Endothelial cell of umbilical vein (primary cell): ENCODE measurements at regions not wholly inside any gene's neighbourhood (a gene's known extent, or its start where the extent isn't known, plus 50 kb on each side); places are given as distances from the start of the nearest gene placed in this dataset.

ENCODE experiments used
- BruUV-seq: library from RNA; stranded (reverse); fragments of 400-500 nt; replicated peaks from 2 replicates; lab custom pipeline; 2021; lab: Mats Ljungman, UMichigan
- CTCF ChIA-PET: fragments of 300-600, 350-600 bp; sonication (Branson Sonifier 250); formaldehyde crosslinking; loops from one replicate; lab custom pipeline; 2021; ENCODE audit warnings: antibody characterized with exemption, inconsistent platforms; lab: Charles Lee
- POLR2A ChIA-PET: fragments of 300-600, 350-600 bp; sonication (Branson Sonifier 250); formaldehyde crosslinking; loops from one replicate; lab custom pipeline; 2021; ENCODE audit warnings: antibody characterized with exemption, inconsistent platforms; lab: Charles Lee
- DNase-seq: peaks from one replicate; pipeline ENCODE4 v3.0.0-alpha.2; 2011; ENCODE audit warnings: low read depth, low spot score
- FAIRE-seq: peaks from 2 replicates; lab custom pipeline; 2011; peaks lifted over from hg19 to GRCh38; lab: Jason Lieb, UNC
- H2AFZ ChIP-seq: 2 replicates; pipeline ENCODE4 v1.6.0; 2012; ENCODE audit warnings: low read depth, low read length, control low read depth, inconsistent platforms
- H3K27ac ChIP-seq: 2 replicates; pipeline ENCODE4 v1.5.1; 2011; ENCODE audit warnings: low read depth, mild to moderate bottlenecking, control low read depth, low read length, moderate library complexity; ENCODE audit not compliant: insufficient read depth
- H3K27me3 ChIP-seq, 2 experiments: 2 replicates each; pipeline versions ENCODE4 v1.6.0 to v1.6.1; 2011; ENCODE audit warnings: low read length in 2 of 2, mixed read lengths in 1 of 2; ENCODE audit not compliant: control insufficient read depth in 2 of 2, insufficient read depth in 2 of 2
- H3K36me3 ChIP-seq, 2 experiments: 2 replicates in 1 of 2; 3 replicates in 1 of 2; pipeline ENCODE4 v1.5.1; 2011; ENCODE audit warnings: low read length in 2 of 2, mild to moderate bottlenecking in 1 of 2, moderate library complexity in 1 of 2; ENCODE audit not compliant: control insufficient read depth in 2 of 2, insufficient read depth in 2 of 2; ENCODE audit errors: extremely low read depth in 1 of 2
- H3K4me1 ChIP-seq: 3 replicates; pipeline ENCODE4 v1.5.1; 2011; ENCODE audit warnings: mild to moderate bottlenecking, low read length; ENCODE audit not compliant: control insufficient read depth, insufficient read depth; ENCODE audit errors: extremely low read depth
- H3K4me2 ChIP-seq: 2 replicates; pipeline ENCODE4 v1.6.1; 2011; ENCODE audit warnings: low read length, control low read depth, mixed read lengths; ENCODE audit not compliant: insufficient read depth
- H3K4me3 ChIP-seq, 3 experiments: fragments of 200-600 bp in 1 of 3; sonication (generic), shearing (Covaris generic) in 1 of 3; replicated peaks in 1 of 3; 2 replicates each; pipeline ENCODE4 v1.5.1; 2011 to 2016; ENCODE audit warnings: control low read depth in 3 of 3, low read length in 3 of 3, mild to moderate bottlenecking in 2 of 3, inconsistent platforms in 1 of 3, low read depth in 1 of 3, moderate library complexity in 1 of 3; ENCODE audit not compliant: insufficient read depth in 1 of 3
- H3K79me2 ChIP-seq: 2 replicates; pipeline ENCODE4 v1.6.0; 2012; ENCODE audit warnings: low read length, inconsistent platforms; ENCODE audit not compliant: control insufficient read depth, insufficient read depth
- H3K9ac ChIP-seq: replicated peaks from 2 replicates; pipeline ENCODE3; 2011; ENCODE audit warnings: low read length, control low read depth; ENCODE audit not compliant: insufficient read depth; ENCODE audit errors: extremely low read depth
- H3K9me1 ChIP-seq: replicated peaks from 3 replicates; pipeline ENCODE4 v1.6.0; 2011; ENCODE audit warnings: mild to moderate bottlenecking, low read length; ENCODE audit not compliant: control insufficient read depth, insufficient read depth; ENCODE audit errors: extremely low read depth
- H3K9me3 ChIP-seq: replicated peaks from 2 replicates; pipeline ENCODE4 v1.5.1; 2012; ENCODE audit warnings: low read length, inconsistent platforms; ENCODE audit not compliant: control insufficient read depth, insufficient read depth
- H4K20me1 ChIP-seq: replicated peaks from 2 replicates; pipeline ENCODE3; 2011; ENCODE audit warnings: mild to moderate bottlenecking, low read length; ENCODE audit not compliant: control insufficient read depth, insufficient read depth; ENCODE audit errors: extremely low read depth
- EZH2 ChIP-seq: IDR thresholded peaks from 2 replicates; pipeline ENCODE4 v1.6.1; 2012; ENCODE audit warnings: borderline replicate concordance, low read depth, mild to moderate bottlenecking, moderate library complexity, low read length, inconsistent platforms; ENCODE audit not compliant: severe bottlenecking
- FOS ChIP-seq: IDR thresholded peaks from 2 replicates; pipeline ENCODE4 v1.6.1; 2011; ENCODE audit warnings: mild to moderate bottlenecking, low read length, moderate library complexity, borderline replicate concordance; ENCODE audit not compliant: insufficient read depth
- GATA2 ChIP-seq: IDR thresholded peaks from 2 replicates; pipeline ENCODE4 v1.7.0; 2011; ENCODE audit warnings: low read depth, mild to moderate bottlenecking, moderate library complexity, mixed read lengths, low read length; ENCODE audit not compliant: insufficient read length, insufficient read depth
- JUN ChIP-seq: IDR thresholded peaks from 2 replicates; pipeline ENCODE4 v1.6.1; 2011; ENCODE audit warnings: borderline replicate concordance, low read depth; ENCODE audit not compliant: insufficient read length, insufficient read depth
- MYC ChIP-seq: IDR thresholded peaks from one replicate; pipeline ENCODE4 v1.6.1; 2011; ENCODE audit warnings: mild to moderate bottlenecking, low read depth, low read length
- POLR2A ChIP-seq: IDR thresholded peaks from 2 replicates; pipeline ENCODE4 v1.6.1; 2012; ENCODE audit warnings: low read depth, mild to moderate bottlenecking, control low read depth, low read length
- POLR2AphosphoS5 ChIP-seq: IDR thresholded peaks from 2 replicates; pipeline ENCODE4 v1.6.1; 2012; ENCODE audit warnings: low read depth, mild to moderate bottlenecking, control low read depth, low read length, moderate library complexity; ENCODE audit not compliant: insufficient read depth
- dilution Hi-C: fragments of 300-500 bp; cut with MboI; formaldehyde crosslinking; loops from one replicate; pipeline ENCODE4 v1.15.0; 2019; ENCODE audit warnings: low sequenced_read_pairs; ENCODE audit not compliant: extremely low pct_ligation_motif_present
- intact Hi-C: fragments of 100-400 bp; cut with micrococcal nuclease; formaldehyde crosslinking; loops from one replicate; pipeline ENCODE4 v1.10.0; 2022
- TF ChIP-seq, protein P1 (sequence below), 2 donors: IDR thresholded peaks; 1 replicate in 1 of 2; 2 replicates in 1 of 2; pipeline ENCODE4 v1.5.1; 2011; ENCODE audit warnings: low read length in 2 of 2, mild to moderate bottlenecking in 2 of 2, moderate library complexity in 2 of 2, control low read depth in 1 of 2, inconsistent platforms in 1 of 2, low read depth in 1 of 2; ENCODE audit not compliant: insufficient read depth in 1 of 2; ENCODE audit errors: extremely low read depth in 1 of 2
- TF ChIP-seq, protein P2 (sequence below): IDR thresholded peaks from 2 replicates; pipeline ENCODE4 v1.6.1; 2011; ENCODE audit not compliant: insufficient read depth, insufficient read length

DNA sequence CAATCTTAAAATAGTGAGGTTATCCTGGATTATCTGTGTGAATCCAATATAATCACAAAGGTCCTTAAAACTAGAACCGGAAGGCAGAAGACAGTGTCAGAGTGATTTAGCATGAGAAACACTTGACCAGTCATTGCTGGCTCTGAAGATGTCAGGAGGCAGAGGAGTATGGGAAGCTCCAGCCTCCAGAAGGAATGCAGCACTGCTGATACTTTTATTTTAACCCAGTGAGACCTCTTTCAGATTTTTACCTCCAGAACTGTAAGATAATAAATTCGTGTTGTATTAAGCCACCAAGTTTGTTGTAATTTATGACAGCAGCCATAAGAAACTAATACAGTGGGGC, 134.4 kb upstream of the ZC3H12C start:
- no peaks in the 10 kb centered on the region for H3K79me2 ChIP-seq
- CTCF ChIA-PET, result interaction anchor here (1.3 to 1.5 kb wide), 2 partner anchors 12 to 14 kb away, joined by 3 to 4 read pairs; no protein-coding TSS in a partner anchor

DNA sequence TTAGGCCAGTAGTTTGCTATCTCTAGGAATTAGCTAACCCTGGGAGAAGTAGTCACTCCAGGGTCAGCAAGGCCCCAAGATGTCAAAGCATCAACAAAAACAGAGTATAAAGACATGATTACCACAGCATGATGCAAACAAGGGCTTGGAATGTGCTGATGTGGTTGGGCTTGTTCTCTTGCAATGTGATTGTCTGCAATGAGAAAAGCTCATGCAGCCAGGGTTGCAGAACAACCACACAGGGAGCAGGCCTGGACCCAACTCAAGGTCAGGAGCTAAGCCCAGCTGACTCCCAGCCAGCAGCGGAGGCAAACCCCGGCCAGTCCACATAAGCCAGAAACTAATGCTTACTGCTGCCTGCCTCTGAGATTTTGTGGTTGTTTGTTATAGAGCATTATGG, 132.4 kb upstream of the ZC3H12C start:
- TF ChIP-seq, protein P1, sequence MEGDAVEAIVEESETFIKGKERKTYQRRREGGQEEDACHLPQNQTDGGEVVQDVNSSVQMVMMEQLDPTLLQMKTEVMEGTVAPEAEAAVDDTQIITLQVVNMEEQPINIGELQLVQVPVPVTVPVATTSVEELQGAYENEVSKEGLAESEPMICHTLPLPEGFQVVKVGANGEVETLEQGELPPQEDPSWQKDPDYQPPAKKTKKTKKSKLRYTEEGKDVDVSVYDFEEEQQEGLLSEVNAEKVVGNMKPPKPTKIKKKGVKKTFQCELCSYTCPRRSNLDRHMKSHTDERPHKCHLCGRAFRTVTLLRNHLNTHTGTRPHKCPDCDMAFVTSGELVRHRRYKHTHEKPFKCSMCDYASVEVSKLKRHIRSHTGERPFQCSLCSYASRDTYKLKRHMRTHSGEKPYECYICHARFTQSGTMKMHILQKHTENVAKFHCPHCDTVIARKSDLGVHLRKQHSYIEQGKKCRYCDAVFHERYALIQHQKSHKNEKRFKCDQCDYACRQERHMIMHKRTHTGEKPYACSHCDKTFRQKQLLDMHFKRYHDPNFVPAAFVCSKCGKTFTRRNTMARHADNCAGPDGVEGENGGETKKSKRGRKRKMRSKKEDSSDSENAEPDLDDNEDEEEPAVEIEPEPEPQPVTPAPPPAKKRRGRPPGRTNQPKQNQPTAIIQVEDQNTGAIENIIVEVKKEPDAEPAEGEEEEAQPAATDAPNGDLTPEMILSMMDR (IDR thresholded peaks at IDR 0.05; ENCODE audit: extremely low read depth in 1 of 2, insufficient read depth in 1 of 2, low read depth in 1 of 2, low read length in 2 of 2), result no peak
- TF ChIP-seq POLR2AphosphoS5, result no peak
- no peak for TF ChIP-seq EZH2
- no peak for TF ChIP-seq MYC
- TF ChIP-seq FOS, result no peak
- TF ChIP-seq GATA2, result no peak
- TF ChIP-seq, protein P2, sequence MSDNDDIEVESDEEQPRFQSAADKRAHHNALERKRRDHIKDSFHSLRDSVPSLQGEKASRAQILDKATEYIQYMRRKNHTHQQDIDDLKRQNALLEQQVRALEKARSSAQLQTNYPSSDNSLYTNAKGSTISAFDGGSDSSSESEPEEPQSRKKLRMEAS, result no peak
- no peak for TF ChIP-seq POLR2A
- TF ChIP-seq JUN, result no peak
- ChIA-PET CTCF (no interaction called here), POLR2A (no interaction called here)
- H3K4me1 ChIP-seq, result no peaks in the 10 kb centered on the region
- no peaks in the 10 kb centered on the region for H3K79me2 ChIP-seq
- FAIRE-seq, result no peak
- H4K20me1 ChIP-seq, result no peaks in the 10 kb centered on the region
- no peak overlapping the region for H3K4me3 ChIP-seq
- DNase-seq, result no peak
- H3K9me3 ChIP-seq, result no peaks in the 10 kb centered on the region
- no peak overlapping the region for H3K9ac ChIP-seq
- no peaks in the 10 kb centered on the region for H3K36me3 ChIP-seq
- no peak overlapping the region for H3K27ac ChIP-seq
- no peaks in the 10 kb centered on the region for H3K27me3 ChIP-seq
- no peak overlapping the region for H3K4me2 ChIP-seq
- no peak overlapping the region for H2AFZ ChIP-seq
- intact Hi-C loops (no loop called here), dilution Hi-C loops (no loop called here)
- BruUV-seq, result no TSS peak
- H3K9me1 ChIP-seq, result no peaks in the 10 kb centered on the region

More for the DNA sequence above, 134.4 kb upstream of the ZC3H12C start:
- FAIRE-seq, result no peak
- DNase-seq, result no peak
- Histone ChIP-seq H3K9ac (no peak overlapping the region), H3K27me3 (no peaks in the 10 kb centered on the region), H3K9me3 (no peaks in the 10 kb centered on the region), H3K4me1 (no peaks in the 10 kb centered on the region), H3K4me3 (no peak overlapping the region), H2AFZ (no peak overlapping the region), H3K9me1 (no peaks in the 10 kb centered on the region), H3K27ac (no peak overlapping the region), H3K36me3 (no peaks in the 10 kb centered on the region), H4K20me1 (no peaks in the 10 kb centered on the region), H3K4me2 (no peak overlapping the region)
- TF ChIP-seq MYC, result no peak
- POLR2A ChIA-PET, result no interaction called here
- intact Hi-C loops, result no loop called here
- no TSS peak for BruUV-seq
- dilution Hi-C loops, result no loop called here
